ENCODE measurements at regions not wholly inside any gene's neighbourhood (a gene's known extent, or its start where the extent isn't known, plus 50 kb on each side); places are given as distances from the start of the nearest gene placed in this dataset.

DNA sequence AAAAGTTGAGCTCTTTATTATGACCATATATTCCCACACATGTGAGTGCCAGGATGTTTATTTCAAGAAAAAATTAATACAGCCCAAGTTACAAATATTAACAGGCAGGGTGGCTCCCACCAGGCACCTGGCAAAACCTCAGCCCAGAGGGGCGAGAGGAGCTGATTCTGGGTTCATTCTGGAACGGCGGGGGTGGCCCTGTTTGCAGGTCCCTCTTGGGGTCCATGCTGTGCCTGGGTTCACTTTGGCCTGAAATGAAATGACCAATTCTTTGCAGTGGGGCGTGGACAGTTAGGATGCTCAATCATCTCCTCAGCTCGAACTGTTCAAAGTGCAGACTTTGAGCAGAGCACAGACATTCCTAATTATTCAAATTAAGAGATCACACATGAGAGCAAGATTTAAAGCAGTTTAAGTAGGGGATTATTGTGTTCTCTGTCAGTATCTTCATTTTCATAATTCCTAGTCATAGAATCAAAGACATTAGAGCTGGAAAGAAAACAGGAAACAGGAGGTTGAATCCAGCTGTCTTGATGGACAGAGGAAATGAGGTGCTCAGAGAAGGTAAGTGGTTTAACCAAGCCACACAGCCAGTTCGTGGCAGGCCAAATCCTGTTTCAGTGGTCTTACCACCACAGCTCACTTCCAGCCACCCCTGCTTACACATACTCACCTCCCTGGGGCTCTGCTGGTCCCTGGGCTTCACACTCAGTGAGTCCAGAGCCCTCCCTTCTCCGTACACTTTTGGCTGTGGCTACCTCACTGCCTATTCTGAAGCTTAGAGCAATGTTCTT is 363.9 kb upstream of the TNRC6C start:
- TF ChIP-seq, protein P1, sequence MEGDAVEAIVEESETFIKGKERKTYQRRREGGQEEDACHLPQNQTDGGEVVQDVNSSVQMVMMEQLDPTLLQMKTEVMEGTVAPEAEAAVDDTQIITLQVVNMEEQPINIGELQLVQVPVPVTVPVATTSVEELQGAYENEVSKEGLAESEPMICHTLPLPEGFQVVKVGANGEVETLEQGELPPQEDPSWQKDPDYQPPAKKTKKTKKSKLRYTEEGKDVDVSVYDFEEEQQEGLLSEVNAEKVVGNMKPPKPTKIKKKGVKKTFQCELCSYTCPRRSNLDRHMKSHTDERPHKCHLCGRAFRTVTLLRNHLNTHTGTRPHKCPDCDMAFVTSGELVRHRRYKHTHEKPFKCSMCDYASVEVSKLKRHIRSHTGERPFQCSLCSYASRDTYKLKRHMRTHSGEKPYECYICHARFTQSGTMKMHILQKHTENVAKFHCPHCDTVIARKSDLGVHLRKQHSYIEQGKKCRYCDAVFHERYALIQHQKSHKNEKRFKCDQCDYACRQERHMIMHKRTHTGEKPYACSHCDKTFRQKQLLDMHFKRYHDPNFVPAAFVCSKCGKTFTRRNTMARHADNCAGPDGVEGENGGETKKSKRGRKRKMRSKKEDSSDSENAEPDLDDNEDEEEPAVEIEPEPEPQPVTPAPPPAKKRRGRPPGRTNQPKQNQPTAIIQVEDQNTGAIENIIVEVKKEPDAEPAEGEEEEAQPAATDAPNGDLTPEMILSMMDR (conservative IDR thresholded peaks at IDR 0.05 in 1 of 2, IDR thresholded peaks at IDR 0.05 in 1 of 2; ENCODE audit: low read depth in 1 of 2, low read length in 2 of 2) = no peak
- TF ChIP-seq EZH2 (IDR thresholded peaks at IDR 0.05; ENCODE audit: low read length, missing control alignments) = no peak
